Spinal cord (tissue), 9 donors: ENCODE measurements at regions not wholly inside any gene's neighbourhood (a gene's known extent, or its start where the extent isn't known, plus 50 kb on each side); places are given as distances from the start of the nearest gene placed in this dataset.
A peak's percentile ranks its signal among the peaks of the same experiment; 100 is the strongest.

ENCODE experiments used
- DNase-seq, 6 donors: peaks; one replicate each; pipeline versions ENCODE4 v3.0.0 to v3.0.0-alpha.2; 2013 to 2015; ENCODE audit warnings: low spot score in 6 of 6, low read depth in 4 of 6
- H3K27ac ChIP-seq: one replicate; pipeline ENCODE4 v1.5.1; 2013; ENCODE audit warnings: low read depth, low read length, control low read depth
- H3K27me3 ChIP-seq: one replicate; pipeline ENCODE4 v1.6.1; 2013; ENCODE audit warnings: low read length; ENCODE audit not compliant: control insufficient read depth, insufficient read depth
- H3K36me3 ChIP-seq: one replicate; pipeline ENCODE4 v1.6.1; 2013; ENCODE audit warnings: low read length; ENCODE audit not compliant: control insufficient read depth, insufficient read depth
- H3K4me1 ChIP-seq: one replicate; pipeline ENCODE4 v1.6.1; 2013; ENCODE audit warnings: low read length; ENCODE audit not compliant: control insufficient read depth, insufficient read depth
- H3K4me3 ChIP-seq: one replicate; pipeline ENCODE4 v1.5.1; 2013; ENCODE audit warnings: low read depth, low read length, control low read depth
- H3K9me3 ChIP-seq: one replicate; pipeline ENCODE4 v1.6.1; 2013; ENCODE audit warnings: low read length; ENCODE audit not compliant: control insufficient read depth, insufficient read depth
- WGBS: methylation state at CpG from one replicate; pipeline ENCODE4 v1.1.5; 2013; ENCODE audit warnings: missing lambda C conversion rate; ENCODE audit not compliant: insufficient coverage; 5-methylcytosine and 5-hydroxymethylcytosine counted together
- donor health status: healthy.

DNA sequence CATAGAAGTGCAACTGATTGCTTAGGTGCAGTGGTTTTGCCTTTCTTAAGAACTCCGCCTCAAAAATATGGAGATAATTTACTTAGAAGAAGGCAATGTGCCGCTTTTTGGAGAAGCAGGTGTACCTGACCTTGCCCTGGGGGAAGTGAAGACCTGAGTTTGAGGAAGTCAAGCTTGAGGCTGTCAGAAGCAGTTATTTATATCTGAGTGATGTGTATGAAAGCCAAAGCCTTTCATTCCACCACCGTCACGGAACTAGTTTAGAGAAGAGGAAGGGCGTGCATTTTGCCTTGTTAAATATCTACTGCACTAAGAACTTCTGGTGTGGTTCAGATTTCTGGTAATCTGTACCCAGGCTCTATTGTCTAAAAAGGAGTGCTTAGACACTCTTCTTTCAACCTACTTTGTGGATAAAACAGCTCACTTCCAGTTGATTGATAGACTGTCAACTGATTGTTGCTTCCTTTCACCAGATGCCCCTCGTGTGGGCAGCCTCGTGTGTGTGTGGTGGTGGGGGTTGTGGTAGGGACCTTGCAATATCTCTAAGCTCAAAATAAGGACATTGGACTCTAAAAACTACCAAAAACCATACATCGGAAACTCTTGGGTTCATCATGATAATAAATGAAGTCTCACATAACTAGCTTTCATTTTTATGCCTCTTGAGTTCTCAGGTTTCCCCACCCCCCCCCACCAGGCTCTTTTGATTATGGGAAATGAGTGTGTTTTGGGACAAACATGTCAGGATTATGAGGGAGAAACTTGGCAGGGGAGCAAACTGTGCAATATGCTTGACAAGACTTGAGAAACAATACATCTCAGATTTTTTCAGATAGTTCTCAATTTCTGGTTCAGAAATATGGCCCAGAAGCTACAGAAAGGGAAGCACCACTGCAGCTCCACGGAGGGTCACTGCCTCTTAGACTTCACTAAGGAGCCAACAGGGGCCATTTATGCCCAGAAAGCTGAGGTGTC is 78.6 kb downstream of the ARF6 start:
- peak in 2 of 6 donors; percentile 11 to 86 for DNase-seq
- WGBS, result 85% methylated on average over 4 of the region's 9 CpGs
- H3K4me1 ChIP-seq, result no peaks in the 10 kb centered on the region
- no peaks in the 10 kb centered on the region for H3K36me3 ChIP-seq
- H3K27me3 ChIP-seq, result no peaks in the 10 kb centered on the region
- H3K27ac ChIP-seq, result peak overlapping the region; percentile 80
- no peaks in the 10 kb centered on the region for H3K9me3 ChIP-seq
- no peak overlapping the region for H3K4me3 ChIP-seq

- no peak overlapping the region for H3K4me3 ChIP-seq
- H3K4me1 ChIP-seq, result no peaks in the 10 kb centered on the region
- no peaks in the 10 kb centered on the region for H3K9me3 ChIP-seq
- DNase-seq, result peak in 2 of 6 donors; percentile 73 to 85
- WGBS, result 24% methylated on average over 3 of the region's 5 CpGs
- peak overlapping the region; percentile 17 for H3K27ac ChIP-seq
- no peaks in the 10 kb centered on the region for H3K27me3 ChIP-seq
- H3K36me3 ChIP-seq, result no peaks in the 10 kb centered on the region
These were observed 79.3 kb downstream of the ARF6 start for GRCh38 chr14:49972131-49972671.

GRCh38 chr14:49972823-49973222 is 79.9 kb downstream of the ARF6 start:
- no peak overlapping the region for H3K4me3 ChIP-seq
- DNase-seq, result peak in 1 of 6 donors; percentile 25

DNA sequence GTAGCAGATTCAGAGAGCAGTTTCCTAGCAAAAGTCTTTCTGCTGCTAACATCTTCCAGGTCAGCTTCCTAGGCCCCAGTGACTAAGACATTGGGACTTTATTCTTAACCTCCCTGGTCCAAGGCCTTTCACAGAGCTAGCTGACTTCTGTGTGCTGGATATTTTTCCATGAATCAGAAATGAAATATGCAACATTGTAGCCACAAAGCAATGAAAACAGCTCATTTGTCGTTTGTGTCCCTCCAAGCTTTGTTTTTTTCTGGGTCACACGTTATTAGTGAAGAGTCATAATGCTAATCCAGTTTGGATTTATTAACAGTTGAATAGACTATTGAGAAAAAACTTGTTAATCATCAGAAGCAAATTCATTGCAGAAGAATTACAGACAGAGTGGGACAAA is 82.4 kb downstream of the ARF6 start:
- DNase-seq, result no peak
- H3K4me3 ChIP-seq, result no peak overlapping the region
- H3K27ac ChIP-seq, result peak overlapping the region; percentile 44
- no peaks in the 10 kb centered on the region for H3K9me3 ChIP-seq
- H3K36me3 ChIP-seq, result no peaks in the 10 kb centered on the region
- H3K27me3 ChIP-seq, result no peaks in the 10 kb centered on the region
- no peaks in the 10 kb centered on the region for H3K4me1 ChIP-seq
- WGBS, result 33% methylated on average over 1 of the region's 2 CpGs

More at GRCh38 chr14:49972823-49973222, 79.9 kb downstream of the ARF6 start:
- Histone ChIP-seq H3K27me3 (no peaks in the 10 kb centered on the region), H3K4me1 (no peaks in the 10 kb centered on the region), H3K36me3 (no peaks in the 10 kb centered on the region), H3K9me3 (no peaks in the 10 kb centered on the region), H3K27ac (peak overlapping the region; percentile 63)
- WGBS, result no CpG with 5 or more reads among the region's 4 CpGs

GRCh38 chr14:49975799-49976198 is 82.9 kb downstream of the ARF6 start:
- Histone ChIP-seq H3K4me3 (no peak overlapping the region), H3K27ac (peak overlapping the region; percentile 44), H3K9me3 (no peaks in the 10 kb centered on the region), H3K36me3 (no peaks in the 10 kb centered on the region), H3K27me3 (no peaks in the 10 kb centered on the region), H3K4me1 (no peaks in the 10 kb centered on the region)
- WGBS, result 100% methylated on average over 1 of the region's 3 CpGs
- DNase-seq, result no peak

GRCh38 chr14:49977126-49977841 is 84.4 kb downstream of the ARF6 start:
- H3K9me3 ChIP-seq, result no peaks in the 10 kb centered on the region
- no peak for DNase-seq
- H3K4me1 ChIP-seq, result no peaks in the 10 kb centered on the region
- no peaks in the 10 kb centered on the region for H3K27me3 ChIP-seq
- no peak overlapping the region for H3K4me3 ChIP-seq
- H3K36me3 ChIP-seq, result no peaks in the 10 kb centered on the region
- no peak overlapping the region for H3K27ac ChIP-seq
- 94% methylated on average over 5 of the region's 5 CpGs for WGBS

GRCh38 chr14:49980027-49980426 is 87.1 kb downstream of the ARF6 start:
- no peaks in the 10 kb centered on the region for H3K4me1 ChIP-seq
- H3K27ac ChIP-seq, result no peak overlapping the region
- DNase-seq, result no peak
- H3K36me3 ChIP-seq, result no peaks in the 10 kb centered on the region
- no peaks in the 10 kb centered on the region for H3K9me3 ChIP-seq
- no peak overlapping the region for H3K4me3 ChIP-seq
- no peaks in the 10 kb centered on the region for H3K27me3 ChIP-seq

DNA sequence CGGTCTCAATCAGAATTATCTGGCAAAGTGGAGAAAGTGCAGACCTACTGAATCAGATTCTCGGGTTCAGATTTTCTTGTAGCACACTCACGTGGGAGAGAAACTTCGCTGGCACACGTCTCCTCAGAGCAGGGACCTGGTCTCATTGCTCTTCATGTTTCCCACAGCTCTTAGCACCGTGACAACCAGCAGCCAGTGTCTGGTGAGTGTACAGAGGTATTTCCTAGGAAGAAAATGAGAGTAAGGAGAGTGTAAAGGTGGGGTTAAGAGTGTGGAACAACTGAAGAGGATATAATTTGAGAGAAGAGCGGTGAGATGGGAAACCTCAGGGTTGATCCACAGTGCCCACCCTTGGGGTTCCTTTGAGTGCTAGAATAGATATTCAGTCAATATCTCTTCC is 89.2 kb downstream of the ARF6 start:
- WGBS, result 79% methylated on average over 6 of the region's 7 CpGs
- H3K36me3 ChIP-seq, result no peaks in the 10 kb centered on the region
- no peak for DNase-seq
- H3K27ac ChIP-seq, result no peak overlapping the region
- H3K9me3 ChIP-seq, result no peaks in the 10 kb centered on the region
- H3K4me1 ChIP-seq, result no peaks in the 10 kb centered on the region
- H3K27me3 ChIP-seq, result no peaks in the 10 kb centered on the region
- H3K4me3 ChIP-seq, result no peak overlapping the region

DNA sequence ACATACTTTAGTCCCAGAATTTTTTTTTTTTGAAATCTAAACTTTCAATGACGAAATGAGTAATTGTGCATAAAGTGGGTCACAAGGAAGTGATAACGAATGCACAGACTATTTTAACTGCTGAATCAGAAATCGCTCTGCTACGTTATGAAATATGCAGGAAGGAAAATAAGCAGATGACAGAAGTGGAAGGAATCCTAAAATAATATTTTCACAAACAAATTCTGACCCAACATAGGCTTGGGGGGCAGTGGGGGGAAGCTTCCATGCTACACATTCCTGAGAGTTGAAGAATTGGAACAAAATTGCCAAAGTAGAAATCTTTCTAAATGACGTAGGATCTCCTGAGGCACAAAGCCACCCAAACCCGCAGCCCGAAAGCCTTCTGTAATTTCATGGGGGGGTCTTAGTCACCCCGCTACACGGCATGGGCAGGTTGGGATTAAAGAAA is 89.6 kb downstream of the ARF6 start:
- Histone ChIP-seq H3K27me3 (no peaks in the 10 kb centered on the region), H3K9me3 (no peaks in the 10 kb centered on the region), H3K4me1 (no peaks in the 10 kb centered on the region), H3K36me3 (no peaks in the 10 kb centered on the region), H3K4me3 (no peak overlapping the region), H3K27ac (peak overlapping the region; percentile 6)
- DNase-seq, result no peak
- no CpG with 5 or more reads among the region's 9 CpGs for whole genome bisulfite sequencing
